IMR-90 (cell line): ENCODE measurements at regions not wholly inside any gene's neighbourhood (a gene's known extent, or its start where the extent isn't known, plus 50 kb on each side); places are given as distances from the start of the nearest gene placed in this dataset.

Experiments
- ATAC-seq: fragments of 200-7000 bp; cut with Tn5 transposase; 2 replicates; pipeline ENCODE4 v1.9.1; 2020; ENCODE audit warnings: low read depth, mild to moderate bottlenecking, moderate library complexity
- BruUV-seq: library from RNA; stranded (reverse); fragments of 400-500 nt; replicated peaks from 2 replicates; lab custom pipeline; 2021; lab: Mats Ljungman, UMichigan
- CTCF ChIA-PET: fragments of 300-600 bp; formaldehyde crosslinking; extraction: SDS; loops from one replicate; lab custom pipeline; 2021; ENCODE audit warnings: antibody characterized with exemption; lab: Yijun Ruan, JAX
- POLR2A ChIA-PET: fragments of 300-600 bp; sonication (Branson Sonifier 250); formaldehyde crosslinking; loops from one replicate; lab custom pipeline; 2022; ENCODE audit warnings: antibody characterized with exemption; ENCODE audit not compliant: unreplicated experiment; lab: Charles Lee
- DNase-seq: peaks from one replicate; pipeline ENCODE4 v3.0.0; 2013
- H2AFZ ChIP-seq: replicated peaks from 2 replicates; pipeline ENCODE3; 2013; ENCODE audit warnings: low read length, mild to moderate bottlenecking; ENCODE audit not compliant: poor library complexity
- H2AK5ac ChIP-seq: 2 replicates; pipeline ENCODE4 v1.6.1; 2013; ENCODE audit warnings: low read depth, low read length, inconsistent platforms
- H2AK9ac ChIP-seq: replicated peaks from 2 replicates; pipeline ENCODE3; 2013; ENCODE audit warnings: mild to moderate bottlenecking, low read depth, low read length, moderate library complexity; ENCODE audit not compliant: poor library complexity
- H2BK120ac ChIP-seq: 2 replicates; pipeline ENCODE4 v1.6.1; 2013; ENCODE audit warnings: low read depth, low read length, inconsistent platforms
- H2BK15ac ChIP-seq: 3 replicates; pipeline ENCODE4 v1.6.1; 2013; ENCODE audit warnings: low read depth, low read length, inconsistent platforms
- H2BK20ac ChIP-seq: 2 replicates; pipeline ENCODE4 v1.6.1; 2013; ENCODE audit warnings: low read depth, mild to moderate bottlenecking, inconsistent platforms, low read length, moderate library complexity
- H2BK5ac ChIP-seq: 2 replicates; pipeline ENCODE4 v1.6.1; 2013; ENCODE audit warnings: mild to moderate bottlenecking, low read depth, low read length, inconsistent platforms; ENCODE audit not compliant: poor library complexity, severe bottlenecking
- H3K14ac ChIP-seq: replicated peaks from 2 replicates; pipeline ENCODE4 v1.6.1; 2013; ENCODE audit warnings: low read depth, low read length, inconsistent platforms
- H3K18ac ChIP-seq: 2 replicates; pipeline ENCODE4 v1.6.1; 2013; ENCODE audit warnings: low read depth, low read length, control low read depth
- H3K23ac ChIP-seq: 2 replicates; pipeline ENCODE4 v1.6.1; 2013; ENCODE audit warnings: low read depth, low read length, inconsistent platforms
- H3K27ac ChIP-seq: 2 replicates; pipeline ENCODE4 v1.5.1; 2013; ENCODE audit warnings: mild to moderate bottlenecking, control low read depth, low read length; ENCODE audit not compliant: insufficient read depth
- H3K27me3 ChIP-seq: 2 replicates; pipeline ENCODE4 v1.6.1; 2013; ENCODE audit warnings: low read length; ENCODE audit not compliant: control insufficient read depth, insufficient read depth
- H3K36me3 ChIP-seq: 2 replicates; pipeline ENCODE4 v1.6.1; 2013; ENCODE audit warnings: low read length, mixed read lengths; ENCODE audit not compliant: control insufficient read depth, insufficient read depth
- H3K4ac ChIP-seq: 2 replicates; pipeline ENCODE4 v1.6.1; 2013; ENCODE audit warnings: low read depth, low read length, inconsistent platforms
- H3K4me1 ChIP-seq: 2 replicates; pipeline ENCODE4 v1.6.1; 2013; ENCODE audit warnings: low read length, mixed read lengths; ENCODE audit not compliant: control insufficient read depth, insufficient read depth
- H3K4me2 ChIP-seq: 2 replicates; pipeline ENCODE4 v1.6.1; 2013; ENCODE audit warnings: low read depth, mild to moderate bottlenecking, control low read depth, low read length, moderate library complexity
- H3K4me3 ChIP-seq: 2 replicates; pipeline ENCODE4 v1.5.1; 2013; ENCODE audit warnings: low read depth, mild to moderate bottlenecking, control low read depth, low read length, moderate library complexity; ENCODE audit not compliant: insufficient read depth
- H3K56ac ChIP-seq: 2 replicates; pipeline ENCODE4 v1.6.1; 2013; ENCODE audit warnings: low read length, inconsistent platforms; ENCODE audit not compliant: insufficient read depth; ENCODE audit errors: extremely low read depth
- H3K79me1 ChIP-seq, 2 experiments: 2 replicates each; pipeline ENCODE4 v1.6.1; 2013; ENCODE audit warnings: low read length in 2 of 2, inconsistent platforms in 1 of 2, low read depth in 1 of 2
- H3K9ac ChIP-seq: 2 replicates; pipeline ENCODE4 v1.6.1; 2013; ENCODE audit warnings: low read depth, low read length, control low read depth
- H3K9me1 ChIP-seq: 2 replicates; pipeline ENCODE4 v1.6.1; 2013; ENCODE audit warnings: low read length, inconsistent platforms; ENCODE audit not compliant: insufficient read depth
- H3K9me3 ChIP-seq: 2 replicates; pipeline ENCODE4 v1.6.1; 2013; ENCODE audit warnings: low read length; ENCODE audit not compliant: control insufficient read depth, insufficient read depth
- H4K20me1 ChIP-seq: 2 replicates; pipeline ENCODE4 v1.6.1; 2013; ENCODE audit warnings: low read length, inconsistent platforms; ENCODE audit not compliant: insufficient read depth
- H4K5ac ChIP-seq: 2 replicates; pipeline ENCODE4 v1.6.1; 2013; ENCODE audit warnings: mild to moderate bottlenecking, low read depth, low read length, control low read depth
- H4K8ac ChIP-seq, 2 experiments: 2 replicates each; pipeline ENCODE4 v1.6.1; 2013; ENCODE audit warnings: low read depth in 2 of 2, low read length in 2 of 2, control low read depth in 1 of 2, inconsistent platforms in 1 of 2
- H4K91ac ChIP-seq: 2 replicates; pipeline ENCODE4 v1.6.1; 2013; ENCODE audit warnings: low read depth, low read length, inconsistent platforms; ENCODE audit not compliant: insufficient read depth
- BHLHE40 ChIP-seq: fragments of 150-350 bp; IDR thresholded peaks from 2 replicates; pipeline ENCODE4 v1.6.1; 2016; ENCODE audit warnings: mild to moderate bottlenecking, low read depth, low read length
- CEBPB ChIP-seq: IDR thresholded peaks from 2 replicates; pipeline ENCODE4 v1.6.1; 2012; ENCODE audit warnings: low read depth, low read length, improper control_type of control experiment
- CHD1 ChIP-seq: IDR thresholded peaks from 2 replicates; pipeline ENCODE4 v1.6.1; 2012; ENCODE audit warnings: low read depth, low read length, improper control_type of control experiment
- MAFK ChIP-seq: IDR thresholded peaks from 2 replicates; pipeline ENCODE4 v1.6.1; 2012; ENCODE audit warnings: low read depth, low read length, improper control_type of control experiment
- MAZ ChIP-seq: IDR thresholded peaks from 2 replicates; pipeline ENCODE4 v1.6.1; 2012; ENCODE audit warnings: low read depth, mild to moderate bottlenecking, low read length, improper control_type of control experiment, moderate library complexity, borderline replicate concordance
- MXI1 ChIP-seq: IDR thresholded peaks from 2 replicates; pipeline ENCODE4 v1.6.1; 2012; ENCODE audit warnings: low read depth, mild to moderate bottlenecking, low read length, moderate library complexity, borderline replicate concordance
- NFE2L2 ChIP-seq: fragments of 150-350 bp; IDR thresholded peaks from 2 replicates; pipeline ENCODE4 v1.6.1; 2016; ENCODE audit warnings: low read depth, mild to moderate bottlenecking, low read length
- POLR2A ChIP-seq: IDR thresholded peaks from 2 replicates; pipeline ENCODE4 v1.6.1; 2012; ENCODE audit warnings: mild to moderate bottlenecking, low read depth, low read length
- RAD21 ChIP-seq: IDR thresholded peaks from 2 replicates; pipeline ENCODE4 v1.6.1; 2012; ENCODE audit warnings: low read length, improper control_type of control experiment
- RCOR1 ChIP-seq: IDR thresholded peaks from 2 replicates; pipeline ENCODE4 v1.6.1; 2012; ENCODE audit warnings: mild to moderate bottlenecking, low read length, improper control_type of control experiment; ENCODE audit not compliant: insufficient replicate concordance
- RFX5 ChIP-seq: IDR thresholded peaks from 2 replicates; pipeline ENCODE4 v1.8.0; 2012; ENCODE audit warnings: low read depth, mild to moderate bottlenecking, low read length, moderate library complexity
- SMC3 ChIP-seq: fragments of 150-350 bp; IDR thresholded peaks from 2 replicates; pipeline ENCODE4 v1.6.1; 2016; ENCODE audit warnings: low read depth, mild to moderate bottlenecking, antibody characterized with exemption, low read length, moderate library complexity
- dilution Hi-C: fragments of 300-500 bp; cut with HindIII; formaldehyde crosslinking; loops from one replicate; pipeline ENCODE4 v1.14.3; 2018; ENCODE audit warnings: low sequenced_read_pairs; ENCODE audit not compliant: unreplicated experiment
- in situ Hi-C: fragments of 300-500 bp; cut with MboI; formaldehyde crosslinking; loops from 3 replicates; pipeline ENCODE4 v1.14.3; 2019; ENCODE audit warnings: low sequenced_read_pairs, inconsistent platforms, mixed read lengths
- intact Hi-C: fragments of 100-400 bp; cut with micrococcal nuclease; formaldehyde crosslinking; loops from 2 replicates; pipeline ENCODE4 v1.10.0; 2022
- TF ChIP-seq, protein P1 (sequence below): fragments of 150-350 bp; IDR thresholded peaks from 2 replicates; pipeline ENCODE4 v1.6.1; 2016; ENCODE audit warnings: low read depth, mild to moderate bottlenecking, low read length, moderate library complexity, borderline replicate concordance
- TF ChIP-seq, protein P2 (sequence below): conservative IDR thresholded peaks from 2 replicates; pipeline ENCODE4 v1.5.1; 2012; ENCODE audit warnings: mild to moderate bottlenecking, low read depth, low read length, improper control_type of control experiment
- TF ChIP-seq, protein P3 (sequence below): fragments of 150-350 bp; IDR thresholded peaks from 2 replicates; pipeline ENCODE4 v1.6.1; 2017; ENCODE audit warnings: mild to moderate bottlenecking, antibody characterized with exemption, low read length, low read depth

DNA sequence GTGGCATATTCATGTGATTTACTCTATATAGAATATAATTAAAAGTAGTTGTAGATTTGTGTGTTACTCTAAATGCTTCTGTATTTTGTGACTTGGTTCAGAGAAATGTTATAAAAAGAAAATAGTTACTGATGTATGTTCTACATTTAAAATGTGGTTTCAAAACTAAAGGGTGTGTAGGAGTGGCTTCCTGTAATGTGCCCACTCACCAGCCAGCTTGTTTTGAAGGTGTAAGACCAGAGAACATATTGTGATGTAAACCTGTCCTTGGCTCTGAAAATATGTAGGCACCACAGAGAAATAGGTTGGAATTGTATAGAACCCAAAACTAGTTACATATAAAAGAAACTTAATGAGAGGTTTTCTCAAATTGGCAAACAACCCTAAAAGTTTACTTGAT is 51.2 kb upstream of the ARRDC3 start:
- Histone ChIP-seq H2BK120ac (no peak overlapping the region), H3K4me1 (no peaks in the 10 kb centered on the region), H4K8ac (no peak overlapping the region), H3K23ac (no peak overlapping the region), H3K56ac (no peak overlapping the region), H3K18ac (no peak overlapping the region), H3K27me3 (no peaks in the 10 kb centered on the region), H3K4me2 (no peak overlapping the region), H4K91ac (no peak overlapping the region), H3K14ac (no peak overlapping the region), H2AK5ac (no peak overlapping the region), H3K9ac (no peak overlapping the region), H3K79me1 (no peaks in the 10 kb centered on the region), H3K27ac (no peak overlapping the region), H2AK9ac (no peak overlapping the region), H2BK15ac (no peak overlapping the region), H3K4ac (no peak overlapping the region), H4K20me1 (no peaks in the 10 kb centered on the region), H3K4me3 (no peak overlapping the region), H3K9me3 (no peaks in the 10 kb centered on the region), H4K5ac (no peak overlapping the region), H2BK5ac (no peak overlapping the region), H3K9me1 (no peaks in the 10 kb centered on the region), H3K36me3 (no peaks in the 10 kb centered on the region), H2BK20ac (no peak overlapping the region), H2AFZ (no peak overlapping the region)
- intact Hi-C loops (no loop called here), dilution Hi-C loops (no loop called here), in situ Hi-C loops (no loop called here)
- ATAC-seq = no peak
- DNase-seq = no peak
- TF ChIP-seq MAZ (no peak), MAFK (no peak), MXI1 (no peak), RFX5 (no peak), CEBPB (no peak), SMC3 (no peak), BHLHE40 (no peak), CHD1 (no peak), POLR2A (no peak), NFE2L2 (no peak), RCOR1 (no peak), RAD21 (no peak)
- TF ChIP-seq, protein P1, sequence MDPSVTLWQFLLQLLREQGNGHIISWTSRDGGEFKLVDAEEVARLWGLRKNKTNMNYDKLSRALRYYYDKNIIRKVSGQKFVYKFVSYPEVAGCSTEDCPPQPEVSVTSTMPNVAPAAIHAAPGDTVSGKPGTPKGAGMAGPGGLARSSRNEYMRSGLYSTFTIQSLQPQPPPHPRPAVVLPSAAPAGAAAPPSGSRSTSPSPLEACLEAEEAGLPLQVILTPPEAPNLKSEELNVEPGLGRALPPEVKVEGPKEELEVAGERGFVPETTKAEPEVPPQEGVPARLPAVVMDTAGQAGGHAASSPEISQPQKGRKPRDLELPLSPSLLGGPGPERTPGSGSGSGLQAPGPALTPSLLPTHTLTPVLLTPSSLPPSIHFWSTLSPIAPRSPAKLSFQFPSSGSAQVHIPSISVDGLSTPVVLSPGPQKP = no peak
- TF ChIP-seq, protein P2, sequence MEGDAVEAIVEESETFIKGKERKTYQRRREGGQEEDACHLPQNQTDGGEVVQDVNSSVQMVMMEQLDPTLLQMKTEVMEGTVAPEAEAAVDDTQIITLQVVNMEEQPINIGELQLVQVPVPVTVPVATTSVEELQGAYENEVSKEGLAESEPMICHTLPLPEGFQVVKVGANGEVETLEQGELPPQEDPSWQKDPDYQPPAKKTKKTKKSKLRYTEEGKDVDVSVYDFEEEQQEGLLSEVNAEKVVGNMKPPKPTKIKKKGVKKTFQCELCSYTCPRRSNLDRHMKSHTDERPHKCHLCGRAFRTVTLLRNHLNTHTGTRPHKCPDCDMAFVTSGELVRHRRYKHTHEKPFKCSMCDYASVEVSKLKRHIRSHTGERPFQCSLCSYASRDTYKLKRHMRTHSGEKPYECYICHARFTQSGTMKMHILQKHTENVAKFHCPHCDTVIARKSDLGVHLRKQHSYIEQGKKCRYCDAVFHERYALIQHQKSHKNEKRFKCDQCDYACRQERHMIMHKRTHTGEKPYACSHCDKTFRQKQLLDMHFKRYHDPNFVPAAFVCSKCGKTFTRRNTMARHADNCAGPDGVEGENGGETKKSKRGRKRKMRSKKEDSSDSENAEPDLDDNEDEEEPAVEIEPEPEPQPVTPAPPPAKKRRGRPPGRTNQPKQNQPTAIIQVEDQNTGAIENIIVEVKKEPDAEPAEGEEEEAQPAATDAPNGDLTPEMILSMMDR = no peak
- TF ChIP-seq, protein P3, sequence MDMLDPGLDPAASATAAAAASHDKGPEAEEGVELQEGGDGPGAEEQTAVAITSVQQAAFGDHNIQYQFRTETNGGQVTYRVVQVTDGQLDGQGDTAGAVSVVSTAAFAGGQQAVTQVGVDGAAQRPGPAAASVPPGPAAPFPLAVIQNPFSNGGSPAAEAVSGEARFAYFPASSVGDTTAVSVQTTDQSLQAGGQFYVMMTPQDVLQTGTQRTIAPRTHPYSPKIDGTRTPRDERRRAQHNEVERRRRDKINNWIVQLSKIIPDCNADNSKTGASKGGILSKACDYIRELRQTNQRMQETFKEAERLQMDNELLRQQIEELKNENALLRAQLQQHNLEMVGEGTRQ = no peak
- POLR2A ChIA-PET = no interaction called here
- BruUV-seq = no TSS peak
- CTCF ChIA-PET = no interaction called here
